Testis (tissue), 2 donors: ENCODE measurements at regions not wholly inside any gene's neighbourhood (a gene's known extent, or its start where the extent isn't known, plus 50 kb on each side); places are given as distances from the start of the nearest gene placed in this dataset.

Experiments used
- POLR2A ChIP-seq: fragments of 450-650 bp; IDR thresholded peaks from one replicate; pipeline ENCODE4 v1.6.1; 2017; ENCODE audit warnings: antibody characterized with exemption, mild to moderate bottlenecking, moderate library complexity
- TF ChIP-seq, protein P1 (sequence below), 3 experiments: fragments of 450-650 bp in 2 of 3; fragments of 200-600 bp in 1 of 3; sonication (generic) in 1 of 3; IDR thresholded peaks; one replicate each; pipeline ENCODE4 v1.5.1; 2016 to 2019; ENCODE audit warnings: antibody characterized with exemption in 3 of 3, mild to moderate bottlenecking in 2 of 3, moderate library complexity in 1 of 3

DNA sequence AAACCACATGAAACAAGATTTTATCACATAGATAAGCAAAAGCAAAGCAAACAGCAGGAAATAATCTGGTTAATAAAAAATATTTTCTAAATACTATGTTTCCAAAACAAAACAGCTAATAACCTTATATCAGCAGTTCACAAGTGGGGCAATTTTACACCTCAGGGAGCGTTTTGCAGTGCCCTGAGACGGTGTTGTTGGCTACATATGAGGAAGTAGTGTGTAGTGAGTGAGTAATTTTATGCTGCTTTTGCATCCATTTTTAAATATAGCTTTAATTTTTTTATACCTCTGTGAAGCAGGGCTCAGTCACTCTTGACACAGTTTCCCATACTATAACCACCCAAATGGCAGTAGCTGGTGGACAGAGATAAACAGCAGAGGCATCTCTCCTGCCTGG lies 438.5 kb upstream of the B3GAT1 start:
- TF ChIP-seq, protein P1, sequence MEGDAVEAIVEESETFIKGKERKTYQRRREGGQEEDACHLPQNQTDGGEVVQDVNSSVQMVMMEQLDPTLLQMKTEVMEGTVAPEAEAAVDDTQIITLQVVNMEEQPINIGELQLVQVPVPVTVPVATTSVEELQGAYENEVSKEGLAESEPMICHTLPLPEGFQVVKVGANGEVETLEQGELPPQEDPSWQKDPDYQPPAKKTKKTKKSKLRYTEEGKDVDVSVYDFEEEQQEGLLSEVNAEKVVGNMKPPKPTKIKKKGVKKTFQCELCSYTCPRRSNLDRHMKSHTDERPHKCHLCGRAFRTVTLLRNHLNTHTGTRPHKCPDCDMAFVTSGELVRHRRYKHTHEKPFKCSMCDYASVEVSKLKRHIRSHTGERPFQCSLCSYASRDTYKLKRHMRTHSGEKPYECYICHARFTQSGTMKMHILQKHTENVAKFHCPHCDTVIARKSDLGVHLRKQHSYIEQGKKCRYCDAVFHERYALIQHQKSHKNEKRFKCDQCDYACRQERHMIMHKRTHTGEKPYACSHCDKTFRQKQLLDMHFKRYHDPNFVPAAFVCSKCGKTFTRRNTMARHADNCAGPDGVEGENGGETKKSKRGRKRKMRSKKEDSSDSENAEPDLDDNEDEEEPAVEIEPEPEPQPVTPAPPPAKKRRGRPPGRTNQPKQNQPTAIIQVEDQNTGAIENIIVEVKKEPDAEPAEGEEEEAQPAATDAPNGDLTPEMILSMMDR (IDR thresholded peaks at IDR 0.05) = no peak
- no peak for TF ChIP-seq POLR2A
